ENCODE measurements at regions not wholly inside any gene's neighbourhood (a gene's known extent, or its start where the extent isn't known, plus 50 kb on each side); places are given as distances from the start of the nearest gene placed in this dataset.

DNA sequence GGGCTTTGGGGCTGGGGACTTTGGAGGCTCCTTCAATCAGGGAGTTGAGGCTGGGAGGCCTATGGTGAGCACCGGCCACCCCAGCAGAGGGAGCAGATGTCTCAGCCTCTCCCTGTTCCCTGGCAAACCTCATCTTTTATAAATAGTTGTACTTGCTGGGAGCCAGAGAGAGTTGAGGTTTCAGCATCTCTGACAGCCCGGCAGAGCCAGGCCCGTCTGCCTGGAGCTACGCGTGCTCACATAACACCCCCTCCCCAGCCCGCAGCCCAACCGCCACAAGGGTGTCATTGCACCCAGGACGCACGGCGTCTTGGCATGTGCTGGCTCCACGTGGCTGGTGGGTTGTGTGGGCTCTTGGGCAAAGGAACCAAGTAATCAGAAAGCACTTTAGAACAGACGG, 127.1 kb downstream of the CHST1 start:
- no peak for TF ChIP-seq POLR2A (IDR thresholded peaks at IDR 0.05)
- no peak for TF ChIP-seq CTCF (IDR thresholded peaks at IDR 0.05)
